ENCODE measurements at regions not wholly inside any gene's neighbourhood (a gene's known extent, or its start where the extent isn't known, plus 50 kb on each side); places are given as distances from the start of the nearest gene placed in this dataset.
"Not testable (repeated sequence)": the region's sequence is repeated elsewhere in the genome, so short reads cannot be mapped to it uniquely, and the experiment has no call there.

DNA sequence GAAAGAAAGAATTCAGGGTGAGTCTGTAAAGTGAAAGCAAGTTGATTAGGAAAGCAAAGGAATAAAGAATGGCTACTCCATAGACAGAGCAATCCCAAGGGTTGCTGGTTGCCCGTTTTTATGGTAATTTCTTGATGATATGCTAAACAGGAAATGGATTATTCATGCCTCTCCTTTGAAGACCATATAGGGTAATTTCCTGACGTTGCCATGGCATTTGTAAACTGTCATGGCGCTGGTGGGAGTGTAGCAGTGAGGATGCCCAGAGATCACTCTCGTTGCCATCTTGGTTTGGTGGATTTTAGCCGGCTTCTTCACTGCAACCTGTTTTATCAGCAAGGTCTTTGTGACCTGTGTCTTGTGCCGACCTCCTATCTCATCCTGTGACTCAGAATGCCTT, 287.4 kb upstream of the ERCC4 start:
- not testable (repeated sequence) for DNase-seq

DNA sequence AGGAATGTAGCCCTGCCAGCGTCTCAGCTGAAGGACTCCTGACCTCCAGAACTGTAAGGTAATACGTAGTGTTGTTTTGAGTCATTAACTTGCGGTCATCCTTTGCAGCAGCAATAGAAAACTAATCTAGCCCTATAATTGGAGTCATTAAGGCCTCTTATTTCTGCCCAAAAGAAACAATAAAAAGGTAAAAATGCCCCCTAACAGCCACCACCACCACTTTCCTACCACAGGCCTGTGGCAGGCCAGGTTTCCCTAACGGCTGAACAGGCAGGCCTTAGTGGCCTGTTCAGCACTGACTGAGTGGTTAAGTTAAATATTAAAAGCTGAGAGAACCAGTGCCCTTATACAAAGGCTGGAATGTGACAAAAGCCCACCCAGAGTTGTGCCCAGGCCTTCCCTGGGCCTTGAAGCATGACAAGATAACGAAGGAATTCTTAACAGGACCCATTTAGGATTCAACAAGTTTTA, 286.5 kb upstream of the ERCC4 start:
- no peak for DNase-seq

DNA sequence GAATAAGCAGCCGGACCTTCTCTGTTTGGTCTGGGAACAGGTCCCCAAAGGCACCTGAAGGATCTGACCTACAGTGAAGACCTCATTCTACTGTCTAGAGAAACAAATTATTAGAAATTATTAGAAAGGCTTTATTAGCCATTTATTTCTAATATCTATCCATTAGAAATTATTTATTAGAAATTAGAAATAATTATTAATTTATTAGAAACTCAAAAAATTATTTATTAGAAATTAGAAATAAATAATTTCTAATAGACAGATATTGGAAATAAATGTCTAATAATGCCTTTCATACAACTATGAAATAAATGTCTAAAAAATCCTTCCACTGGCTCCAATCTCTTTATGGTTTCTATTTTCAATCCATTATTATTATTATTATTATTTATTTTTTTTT, 285.7 kb upstream of the ERCC4 start:
- no peak for DNase-seq

DNA sequence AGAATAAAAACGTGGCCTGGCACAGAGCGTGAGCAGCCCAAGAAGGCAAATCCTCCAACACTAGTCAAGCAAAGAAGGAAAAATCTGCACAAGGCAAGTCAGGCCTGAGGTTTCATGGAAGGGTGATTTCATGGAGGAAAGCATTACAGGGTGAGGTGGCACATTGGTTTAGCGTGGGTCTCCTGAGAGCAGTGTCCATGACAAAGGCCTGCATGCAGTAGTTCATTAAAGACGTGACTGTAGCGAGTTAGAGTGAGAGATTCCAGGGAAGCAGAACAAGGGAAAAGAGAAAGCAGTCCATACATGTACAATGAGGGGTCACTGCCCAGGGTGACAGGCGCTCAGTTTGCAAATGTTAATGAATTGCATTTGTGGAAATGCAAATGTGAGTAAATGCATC, 285.0 kb upstream of the ERCC4 start:
- DNase-seq, result no peak

DNA sequence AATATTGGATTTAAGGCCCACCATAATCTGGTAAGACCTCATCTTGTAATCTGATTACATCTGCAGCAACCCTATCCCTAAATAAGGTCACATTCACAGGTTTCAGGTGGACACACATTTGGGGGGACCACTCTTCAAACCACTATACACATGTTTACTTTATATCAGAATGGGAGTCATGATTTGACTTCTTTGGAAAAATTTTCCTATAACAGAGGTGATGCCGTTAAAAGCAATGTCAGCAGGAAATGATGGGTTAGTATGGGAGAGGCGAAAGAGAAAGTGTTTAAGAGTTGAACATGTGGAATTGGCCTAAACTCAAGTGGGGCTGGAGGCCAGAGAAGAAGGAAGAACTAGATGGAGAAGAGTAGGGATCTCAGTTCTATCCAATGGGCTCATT, 281.7 kb upstream of the ERCC4 start:
- DNase-seq, result no peak

DNA sequence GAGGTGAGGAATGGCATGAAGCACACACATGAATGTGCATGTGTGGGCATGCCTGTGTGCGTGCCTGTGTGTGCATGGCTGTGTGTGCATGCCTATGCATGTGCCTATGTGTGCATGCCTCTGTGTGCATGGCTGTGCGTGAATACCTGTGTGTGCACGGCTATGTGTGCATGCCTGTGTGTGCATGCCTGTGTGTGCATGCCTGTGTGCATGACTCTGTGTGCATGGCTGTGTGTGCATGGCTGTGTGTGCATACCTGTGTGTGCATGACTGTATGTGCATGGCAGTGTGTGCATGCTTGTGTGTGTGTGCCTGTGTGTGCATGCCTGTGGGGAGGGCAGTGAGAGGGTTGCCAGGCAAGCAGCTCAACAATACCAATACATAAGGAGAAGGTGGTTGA, 276.5 kb upstream of the ERCC4 start:
- no peak for DNase-seq

DNA sequence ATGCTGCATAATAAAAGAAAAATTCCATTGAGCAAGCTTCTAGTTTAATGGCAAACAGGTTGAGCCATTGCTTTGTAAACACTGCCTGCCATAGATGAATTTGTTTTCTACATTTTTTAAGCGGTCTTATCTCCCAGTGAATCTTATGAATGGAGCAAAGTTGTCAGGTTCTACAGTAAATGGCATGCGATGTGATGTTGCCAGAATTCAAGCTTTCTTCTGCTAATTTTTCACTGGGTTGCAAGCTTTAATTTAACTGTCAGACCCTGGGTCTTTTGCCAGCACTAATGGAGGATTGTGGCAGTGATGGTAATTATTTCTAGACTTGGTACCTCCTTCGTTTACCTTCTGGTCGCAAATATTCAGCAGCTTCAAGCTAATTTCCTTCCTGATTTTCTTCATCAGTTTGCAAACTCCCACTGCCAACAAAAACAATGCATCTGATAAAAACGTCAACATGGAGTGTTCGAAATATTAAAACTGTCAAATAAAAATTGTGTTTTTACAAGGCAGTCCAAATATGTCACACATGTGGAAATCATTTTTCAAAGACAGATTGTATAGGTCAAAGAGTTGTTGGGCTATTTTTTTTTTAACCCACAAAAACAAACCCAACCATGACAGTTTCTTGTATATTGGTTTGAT, 274.2 kb upstream of the ERCC4 start:
- no peak for DNase-seq

DNA sequence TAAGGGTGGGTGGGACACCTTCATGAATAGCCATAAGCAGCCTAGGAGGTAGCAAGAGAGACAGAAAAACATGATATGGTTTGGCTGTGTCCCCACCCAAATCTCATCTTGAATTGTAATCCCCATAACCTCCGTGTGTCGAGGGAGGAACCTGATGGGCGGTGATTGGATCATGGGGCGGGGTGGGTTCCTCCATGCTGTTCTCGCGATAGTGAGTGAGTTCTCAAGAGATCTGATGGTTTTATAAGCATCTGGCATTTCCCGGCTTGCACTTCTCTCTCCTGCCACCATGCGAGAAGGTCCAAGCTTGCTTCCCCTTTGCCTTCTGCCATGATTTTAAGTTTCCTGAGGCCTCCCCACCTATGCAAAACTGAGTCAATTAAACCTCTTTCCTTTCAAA, 259.1 kb upstream of the ERCC4 start:
- no peak for DNase-seq

DNA sequence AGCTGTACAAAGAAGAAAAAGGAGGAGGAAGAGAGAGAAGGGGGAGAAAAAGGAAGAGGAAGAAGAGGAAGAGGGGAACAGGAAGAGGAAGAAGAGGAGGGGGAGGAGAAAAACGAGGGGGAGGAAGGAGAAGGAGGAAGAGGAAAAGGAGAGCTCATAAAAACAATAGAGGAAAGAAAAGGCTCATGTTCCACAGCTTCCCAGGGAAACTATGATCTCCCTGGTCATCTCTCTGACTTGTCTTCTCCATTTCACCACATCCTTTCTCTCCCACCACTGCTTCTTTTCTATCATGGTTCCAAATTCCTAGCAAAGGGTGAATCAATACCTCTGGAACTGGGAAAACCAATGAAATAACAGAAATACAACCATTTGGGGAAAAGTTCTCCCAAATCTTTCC, 254.1 kb upstream of the ERCC4 start:
- no peak for DNase-seq

DNA sequence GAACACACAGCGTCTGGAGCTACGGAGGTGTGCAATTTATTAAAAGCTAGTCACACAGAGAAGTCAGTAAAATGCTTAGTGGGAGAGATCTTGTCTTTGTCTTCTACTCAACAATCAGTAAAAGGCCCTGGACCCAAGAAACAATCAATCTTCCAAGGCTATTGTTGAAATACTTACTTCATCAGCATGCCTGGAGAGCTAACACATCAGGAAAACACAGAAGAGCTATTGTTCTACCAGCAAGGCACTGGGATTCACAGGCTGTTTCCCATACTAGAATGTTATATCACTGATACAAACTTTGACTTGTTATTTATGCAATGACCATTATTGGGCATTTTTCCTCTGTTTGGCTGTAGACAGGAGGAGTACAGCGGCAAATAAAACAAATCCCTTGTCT, 247.8 kb upstream of the ERCC4 start:
- no peak for DNase-seq

DNA sequence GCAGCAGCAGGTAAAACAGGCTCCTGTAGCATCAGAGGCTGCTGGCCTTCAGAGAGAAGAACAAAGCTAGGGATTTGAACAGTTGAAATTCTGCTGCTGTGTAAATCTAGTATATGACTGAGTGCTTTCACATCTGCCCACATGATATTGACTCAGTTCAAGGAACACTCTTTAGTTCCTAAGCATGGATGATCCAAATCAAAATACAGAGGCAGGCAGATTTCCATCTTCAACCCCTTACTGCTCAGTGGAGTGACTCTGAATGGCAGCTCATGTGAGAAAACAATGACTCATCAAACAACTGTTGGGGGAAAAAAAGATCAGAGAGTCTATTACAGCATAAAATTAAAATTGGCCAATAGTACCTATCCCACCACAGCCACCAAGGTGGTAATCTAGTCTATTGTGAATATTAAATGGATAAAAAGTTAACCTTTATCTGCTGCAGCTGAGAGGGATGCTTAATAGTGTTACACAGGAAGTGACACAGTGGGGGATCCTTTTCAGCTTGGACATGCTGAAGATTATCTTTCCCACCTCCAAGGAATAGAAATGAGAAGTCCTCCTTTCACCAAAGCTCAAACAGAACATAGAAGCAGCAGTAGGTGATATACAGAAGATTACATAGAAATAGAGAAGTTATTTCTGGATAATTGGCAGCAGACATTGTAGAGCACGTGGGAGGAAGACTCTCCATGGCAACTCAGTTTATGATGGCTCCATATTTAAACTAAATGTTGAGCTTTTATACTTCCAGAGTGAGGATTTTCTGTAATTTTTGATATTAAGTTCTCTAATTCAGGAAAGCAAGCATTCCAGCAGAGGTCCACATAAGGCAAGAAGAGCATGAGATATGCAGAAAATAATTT, 239.7 kb upstream of the ERCC4 start:
- no peak for DNase-seq

DNA sequence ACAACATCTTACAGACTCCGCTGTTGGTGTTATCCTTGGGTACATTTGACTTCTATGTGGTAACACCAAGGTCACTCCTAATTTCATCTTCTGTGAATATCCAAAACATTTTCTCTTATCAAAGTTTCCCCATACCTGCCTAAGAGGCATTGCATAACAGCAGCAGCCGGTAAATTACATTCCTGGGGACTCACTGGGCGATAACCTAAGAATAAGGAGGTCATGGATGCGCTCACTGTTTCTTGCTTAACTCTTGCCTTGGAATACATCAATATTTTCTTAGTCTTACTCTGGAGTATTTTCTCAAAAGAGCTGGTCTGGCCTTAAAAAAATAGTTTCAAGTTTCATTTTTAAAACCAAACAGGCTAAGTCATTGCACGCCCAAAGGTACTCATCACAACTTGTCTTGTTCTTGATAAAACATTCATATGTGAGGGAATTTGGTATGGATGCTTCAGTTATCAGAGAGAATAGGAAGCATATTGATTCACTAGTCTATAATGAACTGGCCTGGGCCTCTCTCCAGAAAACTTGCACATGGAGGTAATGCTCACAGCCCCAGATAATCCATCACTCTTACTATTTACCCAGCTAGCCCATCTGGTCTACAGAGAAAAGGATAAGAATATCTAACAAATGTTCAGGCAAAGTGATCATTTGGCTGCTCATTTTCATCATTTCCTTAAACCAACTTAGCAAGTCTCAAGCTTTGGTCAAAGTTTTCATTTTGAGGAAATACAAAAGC, 235.0 kb upstream of the ERCC4 start:
- no peak for DNase-seq

DNA sequence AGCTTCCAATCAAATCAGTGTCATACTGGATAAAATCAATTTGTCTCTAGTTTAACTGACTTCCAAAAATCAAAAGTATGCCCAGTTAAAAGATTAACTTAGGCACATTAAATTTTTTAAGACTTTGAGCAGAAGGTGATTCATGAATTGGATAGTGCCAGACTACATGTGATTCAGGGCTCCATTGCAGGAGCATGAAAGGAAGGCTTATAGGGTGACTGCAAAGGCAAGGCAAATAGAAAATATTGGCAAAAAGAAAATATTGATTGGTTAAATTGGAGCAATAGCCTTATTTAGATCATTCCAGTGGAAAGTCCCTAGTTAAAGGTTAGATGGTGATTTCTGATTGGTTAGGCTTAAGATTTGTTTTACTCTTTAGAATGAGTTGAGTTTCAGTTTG, 223.9 kb upstream of the ERCC4 start:
- DNase-seq, result no peak

DNA sequence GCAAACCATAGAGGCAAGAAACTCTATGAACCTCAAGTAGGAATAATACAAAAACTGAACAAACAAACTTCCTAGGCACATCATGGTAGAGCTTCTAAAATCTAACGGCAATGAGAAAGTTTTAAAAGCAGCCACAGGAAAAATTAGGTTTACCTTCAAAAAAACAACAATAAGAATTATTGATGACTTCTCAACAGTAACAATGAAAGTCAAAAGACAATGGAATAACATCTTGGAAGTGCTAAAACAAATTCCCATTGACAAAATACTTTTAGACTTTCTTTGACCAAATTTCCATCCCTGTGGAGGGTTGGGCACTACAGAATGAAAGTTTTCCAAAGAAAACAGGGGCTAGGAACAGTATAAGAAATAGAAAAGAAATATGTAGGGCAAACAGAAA, 222.9 kb upstream of the ERCC4 start:
- no peak for DNase-seq

DNA sequence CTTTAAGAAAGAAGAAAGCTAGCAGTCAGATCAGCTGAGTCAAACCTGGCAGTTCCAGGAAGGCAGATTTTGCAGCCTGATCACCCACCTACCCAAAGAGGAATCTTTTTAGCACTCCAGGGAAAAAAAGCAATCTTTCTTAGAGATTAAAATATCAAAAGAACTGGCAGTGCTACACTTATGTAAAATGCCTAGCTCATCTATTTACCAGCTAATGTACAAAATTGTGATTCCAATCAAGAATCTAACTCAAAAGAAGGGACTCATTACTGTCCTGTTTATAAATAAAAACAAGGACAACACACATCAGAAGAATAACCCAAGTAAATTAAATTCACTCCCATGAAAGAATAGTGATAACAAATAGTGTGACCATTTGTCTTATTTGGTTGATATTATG, 222.4 kb upstream of the ERCC4 start:
- DNase-seq, result no peak

DNA sequence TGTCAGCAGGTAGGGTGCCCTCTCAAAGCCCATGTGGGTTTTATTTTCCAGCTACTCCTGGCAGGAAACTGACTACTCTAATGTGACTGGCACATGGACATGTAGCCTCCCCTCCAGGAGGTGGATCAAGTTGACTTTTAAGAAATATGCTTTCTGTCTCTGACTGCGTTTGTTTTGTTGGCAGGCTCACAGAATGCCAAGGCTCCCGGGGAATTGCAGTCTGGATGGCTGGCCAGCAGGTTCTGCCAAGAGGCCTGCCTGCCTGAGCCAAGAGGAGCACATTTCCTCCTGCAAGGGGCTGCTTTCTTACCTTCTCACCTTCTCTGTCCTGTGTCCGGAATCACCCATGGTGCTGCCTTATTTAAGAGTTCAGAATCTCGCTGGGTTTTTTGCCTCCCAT, 217.3 kb upstream of the ERCC4 start:
- no peak for DNase-seq

DNA sequence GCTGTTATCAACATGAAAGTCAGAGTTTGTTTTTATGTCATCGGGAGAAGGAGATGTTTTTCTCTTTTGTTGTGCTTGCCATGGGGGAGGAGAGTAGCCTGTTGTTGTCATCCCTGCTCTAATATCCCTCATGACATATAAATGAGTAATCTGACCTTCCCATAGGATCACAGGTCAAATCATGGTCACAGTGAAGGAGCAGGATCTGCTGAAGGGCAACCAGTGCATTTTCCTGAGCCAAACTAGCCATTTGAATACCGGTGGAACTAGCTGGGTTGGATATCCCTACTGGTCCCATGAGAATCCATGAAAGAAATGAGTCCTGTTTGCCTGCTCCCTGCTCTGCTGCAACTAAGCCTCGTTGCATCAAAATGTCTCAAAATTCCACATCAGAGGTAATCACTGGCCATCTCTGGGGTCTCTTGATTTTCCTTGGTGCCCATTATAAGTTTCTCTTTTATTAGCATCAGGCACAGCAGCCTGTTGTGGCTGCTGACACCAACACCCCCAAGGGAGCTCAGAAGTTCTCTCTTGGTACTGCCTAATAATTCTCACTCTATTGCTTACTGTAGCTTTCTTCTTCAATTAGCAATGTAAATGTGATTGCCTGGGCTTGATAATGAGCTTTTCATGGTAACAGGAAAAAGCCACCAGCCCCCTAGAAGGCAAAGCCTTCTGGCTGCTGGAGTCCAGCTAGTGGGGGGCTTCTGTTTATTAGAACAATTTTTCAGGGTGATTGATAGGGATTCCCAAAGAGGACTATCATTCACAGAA, 211.4 kb upstream of the ERCC4 start:
- no peak for DNase-seq

DNA sequence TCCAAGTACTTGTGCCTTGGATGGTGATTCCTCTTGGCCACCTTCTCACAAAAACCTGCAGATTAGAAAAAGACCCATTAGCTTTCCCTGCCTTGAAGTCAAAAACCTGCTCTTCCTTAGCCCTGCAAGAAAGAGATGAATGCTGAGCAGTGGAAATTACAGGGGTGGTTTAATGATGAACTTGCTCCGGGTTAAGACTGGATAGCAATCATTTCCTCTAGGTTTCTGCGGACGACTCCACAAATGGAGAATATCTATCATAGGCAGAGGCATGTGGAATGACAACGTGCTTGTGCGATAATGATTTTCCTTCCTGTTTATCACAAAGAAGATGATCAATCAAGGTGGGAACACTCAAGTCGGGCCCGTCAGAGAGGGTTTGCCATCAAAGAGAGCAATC, 201.2 kb upstream of the ERCC4 start:
- no peak for DNase-seq

DNA sequence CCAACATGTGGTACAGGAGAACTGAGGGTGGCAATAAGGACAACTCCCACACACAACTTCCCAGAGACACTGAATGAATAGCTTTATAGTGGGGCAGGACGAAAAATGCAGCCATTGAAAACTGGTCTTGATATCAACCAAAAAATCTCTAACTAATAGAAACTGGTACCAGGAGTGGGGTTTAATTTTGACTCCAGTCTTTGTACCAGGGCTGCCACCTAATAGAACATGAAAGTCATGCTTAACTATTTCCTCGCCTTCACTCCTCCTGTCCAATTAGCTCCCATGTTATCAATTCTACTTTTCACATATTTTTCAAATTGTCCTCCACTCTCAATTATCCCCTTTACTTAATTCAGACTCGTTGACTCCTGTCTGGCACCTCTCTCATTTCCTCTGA, 192.0 kb upstream of the ERCC4 start:
- DNase-seq, result no peak

DNA sequence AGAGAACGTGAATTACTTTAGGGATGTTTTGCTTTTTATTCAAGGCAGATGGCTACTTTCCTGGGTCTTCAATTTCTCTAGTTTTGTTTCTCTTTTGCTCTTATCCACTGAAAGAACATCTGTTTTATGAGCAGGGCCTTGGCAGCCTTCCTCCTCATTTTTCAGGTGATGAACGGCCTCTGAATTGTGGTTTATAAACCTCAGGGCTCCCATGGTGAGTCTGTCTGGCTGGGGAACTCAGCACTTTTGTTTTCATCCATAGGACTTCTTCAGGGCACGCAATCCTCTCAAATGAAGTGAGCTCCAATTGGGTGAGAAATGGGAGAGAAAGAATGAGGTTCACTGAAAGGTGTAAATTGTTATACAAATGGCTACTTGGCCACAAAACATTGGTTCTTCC, 186.4 kb upstream of the ERCC4 start:
- DNase-seq, result no peak

DNA sequence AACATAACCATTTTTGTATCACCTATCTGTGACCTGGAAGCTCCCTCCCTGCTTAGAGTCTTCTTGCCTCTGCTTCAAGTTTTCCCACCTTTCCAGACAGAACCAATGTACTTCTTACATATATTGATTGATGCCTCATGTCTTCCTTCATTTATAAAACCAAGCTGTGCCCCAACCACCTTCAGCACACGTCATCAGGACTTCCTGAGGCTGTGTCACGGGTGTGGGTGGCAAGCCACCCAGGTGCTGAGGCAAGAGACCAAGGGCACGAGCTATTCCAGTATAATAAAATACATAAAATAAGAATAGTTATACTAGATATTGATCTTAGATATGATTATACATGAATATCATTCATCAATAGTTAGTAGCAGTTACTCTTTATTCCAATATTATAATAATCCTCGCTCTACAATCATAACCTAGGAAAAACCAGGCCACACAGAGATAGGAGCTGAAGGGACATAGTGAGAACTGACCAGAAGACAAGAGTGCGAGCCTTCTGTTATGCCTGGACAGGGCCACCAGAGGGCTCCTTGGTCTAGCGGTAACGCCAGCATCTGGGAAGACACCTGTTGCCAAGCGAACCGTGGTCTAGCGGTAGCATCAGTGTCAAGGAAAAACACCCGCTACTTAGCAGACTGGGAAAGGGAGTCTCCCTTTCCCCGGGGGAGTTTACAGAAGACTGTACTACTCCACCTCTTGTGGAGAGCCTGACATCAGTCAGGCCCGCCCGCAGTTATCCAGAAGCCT, 180.2 kb upstream of the ERCC4 start:
- not testable (repeated sequence) for DNase-seq

DNA sequence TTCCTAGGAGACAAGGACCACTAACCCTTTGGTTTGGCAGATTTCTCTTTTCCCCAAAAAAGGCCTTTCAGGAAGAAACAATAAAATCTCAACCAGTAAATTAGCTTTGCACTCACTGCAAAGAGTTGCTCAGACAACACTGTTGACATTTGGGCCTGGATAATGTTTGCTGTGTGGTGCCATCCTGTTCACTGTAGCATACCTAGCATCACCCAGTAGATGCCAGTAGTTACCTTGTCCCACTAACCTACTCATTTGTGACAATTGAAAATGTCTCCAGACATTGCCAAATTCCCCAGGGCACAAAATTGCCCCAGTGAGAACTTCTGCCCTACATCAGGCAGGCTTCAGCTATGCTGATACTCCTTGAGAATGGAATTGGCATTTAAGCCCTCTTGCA, 177.0 kb upstream of the ERCC4 start:
- no peak for DNase-seq
